ENCODE measurements at regions not wholly inside any gene's neighbourhood (a gene's known extent, or its start where the extent isn't known, plus 50 kb on each side); places are given as distances from the start of the nearest gene placed in this dataset.

DNA sequence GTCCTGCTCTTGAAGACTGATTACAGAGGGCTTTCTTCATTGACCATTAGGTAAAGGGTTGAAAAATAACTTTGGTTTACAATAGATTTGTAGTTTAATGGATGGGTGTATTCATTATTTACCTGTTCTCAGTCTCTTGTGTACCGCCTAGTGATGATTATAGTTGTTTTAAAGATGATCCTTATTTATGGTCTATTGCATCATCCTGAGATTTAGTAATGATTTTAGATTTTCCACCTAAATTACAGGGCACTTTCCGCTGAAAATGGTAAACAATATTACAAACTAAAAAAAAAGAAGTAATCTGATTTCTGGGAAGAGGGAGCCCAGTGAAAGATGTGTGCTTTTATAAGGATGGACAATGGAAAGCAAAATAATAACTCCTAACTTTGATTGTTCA, 78.4 kb upstream of the TMEM33 start:
- TF ChIP-seq, protein P1, sequence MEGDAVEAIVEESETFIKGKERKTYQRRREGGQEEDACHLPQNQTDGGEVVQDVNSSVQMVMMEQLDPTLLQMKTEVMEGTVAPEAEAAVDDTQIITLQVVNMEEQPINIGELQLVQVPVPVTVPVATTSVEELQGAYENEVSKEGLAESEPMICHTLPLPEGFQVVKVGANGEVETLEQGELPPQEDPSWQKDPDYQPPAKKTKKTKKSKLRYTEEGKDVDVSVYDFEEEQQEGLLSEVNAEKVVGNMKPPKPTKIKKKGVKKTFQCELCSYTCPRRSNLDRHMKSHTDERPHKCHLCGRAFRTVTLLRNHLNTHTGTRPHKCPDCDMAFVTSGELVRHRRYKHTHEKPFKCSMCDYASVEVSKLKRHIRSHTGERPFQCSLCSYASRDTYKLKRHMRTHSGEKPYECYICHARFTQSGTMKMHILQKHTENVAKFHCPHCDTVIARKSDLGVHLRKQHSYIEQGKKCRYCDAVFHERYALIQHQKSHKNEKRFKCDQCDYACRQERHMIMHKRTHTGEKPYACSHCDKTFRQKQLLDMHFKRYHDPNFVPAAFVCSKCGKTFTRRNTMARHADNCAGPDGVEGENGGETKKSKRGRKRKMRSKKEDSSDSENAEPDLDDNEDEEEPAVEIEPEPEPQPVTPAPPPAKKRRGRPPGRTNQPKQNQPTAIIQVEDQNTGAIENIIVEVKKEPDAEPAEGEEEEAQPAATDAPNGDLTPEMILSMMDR (IDR thresholded peaks at IDR 0.05), result no peak
- TF ChIP-seq POLR2A (IDR thresholded peaks at IDR 0.05), result no peak
